ENCODE measurements at regions not wholly inside any gene's neighbourhood (a gene's known extent, or its start where the extent isn't known, plus 50 kb on each side); places are given as distances from the start of the nearest gene placed in this dataset.

DNA sequence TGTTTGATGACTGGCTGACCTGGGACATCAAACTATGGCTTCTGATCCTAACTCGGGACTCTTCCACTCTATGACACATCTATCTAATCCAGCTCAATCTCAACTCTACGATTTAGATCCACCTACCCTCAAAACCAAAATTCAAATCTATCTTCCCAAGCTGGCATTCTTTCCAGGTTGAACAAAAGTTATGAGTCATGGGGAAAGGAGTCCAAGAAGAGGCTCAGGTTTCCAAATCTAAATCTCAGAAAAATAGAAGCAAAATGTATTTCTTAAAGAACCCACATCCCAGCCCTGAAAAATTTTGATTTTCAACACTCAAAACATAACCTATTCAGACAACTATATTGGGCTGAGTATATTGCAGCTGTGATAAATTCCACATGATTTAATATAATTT is 143.9 kb upstream of the IPO5 start:
- TF ChIP-seq, protein P1, sequence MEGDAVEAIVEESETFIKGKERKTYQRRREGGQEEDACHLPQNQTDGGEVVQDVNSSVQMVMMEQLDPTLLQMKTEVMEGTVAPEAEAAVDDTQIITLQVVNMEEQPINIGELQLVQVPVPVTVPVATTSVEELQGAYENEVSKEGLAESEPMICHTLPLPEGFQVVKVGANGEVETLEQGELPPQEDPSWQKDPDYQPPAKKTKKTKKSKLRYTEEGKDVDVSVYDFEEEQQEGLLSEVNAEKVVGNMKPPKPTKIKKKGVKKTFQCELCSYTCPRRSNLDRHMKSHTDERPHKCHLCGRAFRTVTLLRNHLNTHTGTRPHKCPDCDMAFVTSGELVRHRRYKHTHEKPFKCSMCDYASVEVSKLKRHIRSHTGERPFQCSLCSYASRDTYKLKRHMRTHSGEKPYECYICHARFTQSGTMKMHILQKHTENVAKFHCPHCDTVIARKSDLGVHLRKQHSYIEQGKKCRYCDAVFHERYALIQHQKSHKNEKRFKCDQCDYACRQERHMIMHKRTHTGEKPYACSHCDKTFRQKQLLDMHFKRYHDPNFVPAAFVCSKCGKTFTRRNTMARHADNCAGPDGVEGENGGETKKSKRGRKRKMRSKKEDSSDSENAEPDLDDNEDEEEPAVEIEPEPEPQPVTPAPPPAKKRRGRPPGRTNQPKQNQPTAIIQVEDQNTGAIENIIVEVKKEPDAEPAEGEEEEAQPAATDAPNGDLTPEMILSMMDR (IDR thresholded peaks at IDR 0.05), result no peak
- TF ChIP-seq POLR2A (IDR thresholded peaks at IDR 0.05), result no peak
